ENCODE measurements at regions not wholly inside any gene's neighbourhood (a gene's known extent, or its start where the extent isn't known, plus 50 kb on each side); places are given as distances from the start of the nearest gene placed in this dataset.

GRCh38 chr10:3399756-3400155, 227.2 kb upstream of the PITRM1 start:
- TF ChIP-seq CTCF (IDR thresholded peaks at IDR 0.05; ENCODE audit: extremely low read depth in 1 of 2, insufficient read depth in 1 of 2, low read depth in 1 of 2, low read length in 2 of 2) (no peak), EZH2 (IDR thresholded peaks at IDR 0.05; ENCODE audit: borderline replicate concordance, low read depth, low read length, severe bottlenecking) (no peak), POLR2AphosphoS5 (IDR thresholded peaks at IDR 0.05; ENCODE audit: insufficient read depth, low read depth, low read length) (no peak), MYC (IDR thresholded peaks at IDR 0.05; ENCODE audit: low read depth, low read length) (no peak), POLR2A (IDR thresholded peaks at IDR 0.05; ENCODE audit: low read depth, low read length) (no peak), GATA2 (IDR thresholded peaks at IDR 0.05; ENCODE audit: insufficient read depth, insufficient read length, low read depth, low read length) (no peak), JUN (IDR thresholded peaks at IDR 0.05; ENCODE audit: borderline replicate concordance, insufficient read depth, insufficient read length, low read depth) (no peak), FOS (IDR thresholded peaks at IDR 0.05; ENCODE audit: borderline replicate concordance, insufficient read depth, low read length) (no peak)
- TF ChIP-seq, protein P1, sequence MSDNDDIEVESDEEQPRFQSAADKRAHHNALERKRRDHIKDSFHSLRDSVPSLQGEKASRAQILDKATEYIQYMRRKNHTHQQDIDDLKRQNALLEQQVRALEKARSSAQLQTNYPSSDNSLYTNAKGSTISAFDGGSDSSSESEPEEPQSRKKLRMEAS (IDR thresholded peaks at IDR 0.05; ENCODE audit: insufficient read depth, insufficient read length): no peak
